H9 (cell line): ENCODE measurements at regions not wholly inside any gene's neighbourhood (a gene's known extent, or its start where the extent isn't known, plus 50 kb on each side); places are given as distances from the start of the nearest gene placed in this dataset.

Source experiments
- DNase-seq: peaks from one replicate; pipeline ENCODE4 v3.0.0-alpha.2; 2017
- H2AFZ ChIP-seq: one replicate; pipeline ENCODE4 v1.6.1; 2013; ENCODE audit warnings: mild to moderate bottlenecking, low read length, control low read depth, moderate library complexity
- H2AK5ac ChIP-seq: 2 replicates; pipeline ENCODE4 v1.6.1; 2013; ENCODE audit warnings: low read length, control low read depth, mixed read lengths; ENCODE audit not compliant: insufficient read length
- H2BK120ac ChIP-seq: one replicate; pipeline ENCODE4 v1.6.1; 2013; ENCODE audit warnings: low read depth, mild to moderate bottlenecking, low read length, control low read depth, inconsistent platforms; ENCODE audit not compliant: poor library complexity, severe bottlenecking
- H2BK12ac ChIP-seq: 2 replicates; pipeline ENCODE4 v1.6.1; 2013; ENCODE audit warnings: low read length, control low read depth, mixed read lengths, low read depth; ENCODE audit not compliant: insufficient read length
- H2BK15ac ChIP-seq: 2 replicates; pipeline ENCODE4 v1.6.1; 2013; ENCODE audit warnings: low read depth, low read length, control low read depth
- H2BK20ac ChIP-seq: one replicate; pipeline ENCODE4 v1.6.1; 2013; ENCODE audit warnings: low read depth, mild to moderate bottlenecking, low read length, control low read depth, inconsistent platforms; ENCODE audit not compliant: poor library complexity, severe bottlenecking
- H2BK5ac ChIP-seq: 2 replicates; pipeline ENCODE4 v1.6.1; 2013; ENCODE audit warnings: low read length, control low read depth, mixed read lengths; ENCODE audit not compliant: insufficient read length
- H3K14ac ChIP-seq: 2 replicates; pipeline ENCODE4 v1.6.1; 2013; ENCODE audit warnings: low read length, control low read depth; ENCODE audit not compliant: insufficient read depth
- H3K18ac ChIP-seq: 2 replicates; pipeline ENCODE4 v1.6.1; 2013; ENCODE audit warnings: low read depth, mild to moderate bottlenecking, mixed read lengths, low read length, control low read depth; ENCODE audit not compliant: insufficient read length
- H3K23ac ChIP-seq: 2 replicates; pipeline ENCODE4 v1.6.1; 2013; ENCODE audit warnings: low read length, control low read depth, mixed read lengths, low read depth; ENCODE audit not compliant: insufficient read length
- H3K23me2 ChIP-seq: 2 replicates; pipeline ENCODE4 v1.6.1; 2013; ENCODE audit warnings: low read depth, mild to moderate bottlenecking, mixed read lengths, low read length, control low read depth; ENCODE audit not compliant: insufficient read length, poor library complexity, severe bottlenecking
- H3K27ac ChIP-seq: 2 replicates; pipeline ENCODE4 v1.5.1; 2013; ENCODE audit warnings: low read length, control low read depth, mixed read lengths, low read depth; ENCODE audit not compliant: insufficient read length
- H3K27me3 ChIP-seq: 2 replicates; pipeline ENCODE4 v1.6.1; 2013; ENCODE audit warnings: low read length, control low read depth, inconsistent platforms; ENCODE audit not compliant: insufficient read depth
- H3K4ac ChIP-seq: 2 replicates; pipeline ENCODE4 v1.6.1; 2013; ENCODE audit warnings: low read depth, mild to moderate bottlenecking, control low read depth, inconsistent platforms, low read length, moderate library complexity
- H3K4me1 ChIP-seq: 2 replicates; pipeline ENCODE4 v1.6.1; 2013; ENCODE audit warnings: low read length, control low read depth, inconsistent platforms; ENCODE audit not compliant: insufficient read depth
- H3K4me2 ChIP-seq: 2 replicates; pipeline ENCODE4 v1.6.1; 2013; ENCODE audit warnings: low read length, control low read depth, mixed read lengths; ENCODE audit not compliant: insufficient read length, insufficient read depth
- H3K56ac ChIP-seq: 2 replicates; pipeline ENCODE4 v1.6.1; 2013; ENCODE audit warnings: low read depth, mild to moderate bottlenecking, mixed read lengths, low read length, control low read depth; ENCODE audit not compliant: insufficient read length
- H3K79me1 ChIP-seq: 2 replicates; pipeline ENCODE4 v1.6.1; 2013; ENCODE audit warnings: low read depth, mild to moderate bottlenecking, moderate library complexity, low read length, control low read depth, inconsistent platforms; ENCODE audit not compliant: insufficient read depth, poor library complexity, severe bottlenecking
- H3K79me2 ChIP-seq: 2 replicates; pipeline ENCODE4 v1.6.1; 2013; ENCODE audit warnings: low read length, control low read depth, inconsistent platforms; ENCODE audit not compliant: insufficient read depth
- H3K9ac ChIP-seq: 2 replicates; pipeline ENCODE4 v1.6.1; 2013; ENCODE audit warnings: low read length, control low read depth, mixed read lengths; ENCODE audit not compliant: insufficient read length; ENCODE audit errors: extremely low read depth
- H3K9me3 ChIP-seq: one replicate; pipeline ENCODE4 v1.6.1; 2013; ENCODE audit warnings: low read depth, low read length, inconsistent platforms; ENCODE audit not compliant: control insufficient read depth
- H3T11ph ChIP-seq: one replicate; pipeline ENCODE4 v1.6.1; 2013; ENCODE audit warnings: mild to moderate bottlenecking, low read length, control low read depth, inconsistent platforms
- H4K20me1 ChIP-seq: one replicate; pipeline ENCODE4 v1.6.1; 2013; ENCODE audit not compliant: control insufficient read depth, insufficient read length, insufficient read depth
- H4K5ac ChIP-seq: 2 replicates; pipeline ENCODE4 v1.6.1; 2013; ENCODE audit warnings: low read depth, mild to moderate bottlenecking, mixed read lengths, low read length, control low read depth; ENCODE audit not compliant: insufficient read length
- H4K8ac ChIP-seq: replicated peaks from 2 replicates; pipeline ENCODE4 v1.6.1; 2013; ENCODE audit warnings: low read length, control low read depth, mixed read lengths, low read depth; ENCODE audit not compliant: insufficient read length
- H4K91ac ChIP-seq: 2 replicates; pipeline ENCODE4 v1.6.1; 2013; ENCODE audit warnings: low read depth, mild to moderate bottlenecking, moderate library complexity, mixed read lengths, low read length, control low read depth; ENCODE audit not compliant: insufficient read length
- H3K27ac Mint-ChIP-seq, 3 experiments: 2 replicates in 2 of 3; 3 replicates in 1 of 3; pipeline ENCODE4 v1.8.0; 2020 to 2021; ENCODE audit warnings: mixed read lengths in 3 of 3, mild to moderate bottlenecking in 1 of 3, moderate library complexity in 1 of 3
- H3K27me3 Mint-ChIP-seq: 2 replicates; pipeline ENCODE4 v1.8.0; 2021; ENCODE audit warnings: low read depth, mild to moderate bottlenecking, moderate library complexity, mixed read lengths
- H3K36me3 Mint-ChIP-seq, 3 experiments: 2 replicates in 2 of 3; 3 replicates in 1 of 3; pipeline ENCODE4 v1.8.0; 2020 to 2021; ENCODE audit warnings: low read depth in 3 of 3, mixed read lengths in 3 of 3; ENCODE audit not compliant: insufficient read depth in 1 of 3
- H3K4me1 Mint-ChIP-seq, 2 experiments: 2 replicates each; pipeline ENCODE4 v1.8.0; 2020; ENCODE audit warnings: mixed read lengths in 2 of 2
- H3K4me3 Mint-ChIP-seq, 2 experiments: 2 replicates in 1 of 2; 3 replicates in 1 of 2; pipeline ENCODE4 v1.8.0; 2020 to 2021; ENCODE audit warnings: mild to moderate bottlenecking in 2 of 2, mixed read lengths in 2 of 2, moderate library complexity in 1 of 2
- H3K9me3 Mint-ChIP-seq, 2 experiments: 2 replicates in 1 of 2; 3 replicates in 1 of 2; pipeline ENCODE4 v1.8.0; 2020; ENCODE audit warnings: mild to moderate bottlenecking in 2 of 2, mixed read lengths in 2 of 2, moderate library complexity in 1 of 2
- CTCF ChIP-seq: fragments of 200-600 bp; sonication (generic); conservative IDR thresholded peaks from 3 replicates; pipeline ENCODE4 v1.8.0; 2021; ENCODE audit warnings: antibody characterized with exemption, mild to moderate bottlenecking
- WGBS: extraction: QIAGEN DNeasy Blood & Tissue Kit; methylation state at CpG from one replicate; pipeline ENCODE4 v1.1.7; 2013; ENCODE audit warnings: missing lambda C conversion rate, low lambda C conversion rate, mixed read lengths; ENCODE audit not compliant: insufficient read length; ENCODE audit errors: extremely low coverage; 5-methylcytosine and 5-hydroxymethylcytosine counted together

GRCh38 chr20:60117065-60117464 is 158.8 kb downstream of the CDH26 start:
- H4K5ac ChIP-seq, result no peak overlapping the region
- no peak overlapping the region for H3K14ac ChIP-seq
- no peak overlapping the region for H3T11ph ChIP-seq
- H3K23me2 ChIP-seq, result no peaks in the 10 kb centered on the region
- no peak overlapping the region for H3K9ac ChIP-seq
- H2BK12ac ChIP-seq, result no peak overlapping the region
- no peaks in the 10 kb centered on the region for H3K9me3 ChIP-seq
- WGBS, result no CpG with 5 or more reads among the region's 7 CpGs
- H3K27ac Mint-ChIP-seq, result no peak overlapping the region
- no peaks in the 10 kb centered on the region; the same call in 1 of the 2 replicates for H3K27me3 ChIP-seq
- no peaks in the 10 kb centered on the region for H4K20me1 ChIP-seq
- H3K27me3 Mint-ChIP-seq, result peaks cover 75% of the 10 kb centered on the region
- H3K4ac ChIP-seq, result no peak overlapping the region
- H3K4me2 ChIP-seq, result no peak overlapping the region
- no peak overlapping the region for H2BK5ac ChIP-seq
- H2AK5ac ChIP-seq, result no peak overlapping the region
- H3K36me3 Mint-ChIP-seq, result no peaks in the 10 kb centered on the region
- H4K8ac ChIP-seq, result no peak overlapping the region
- no peaks in the 10 kb centered on the region for H3K79me1 ChIP-seq
- TF ChIP-seq CTCF, result no peak
- H4K91ac ChIP-seq, result no peak overlapping the region
- no peak overlapping the region for H3K23ac ChIP-seq
- H3K18ac ChIP-seq, result no peak overlapping the region
- H3K4me3 Mint-ChIP-seq, result no peak overlapping the region
- no peak overlapping the region for H3K27ac ChIP-seq
- no peaks in the 10 kb centered on the region for H3K4me1 Mint-ChIP-seq
- no peak overlapping the region for H2BK20ac ChIP-seq
- H3K56ac ChIP-seq, result no peak overlapping the region
- H2AFZ ChIP-seq, result no peak overlapping the region
- no peak for DNase-seq
- no peaks in the 10 kb centered on the region for H3K79me2 ChIP-seq
- no peaks in the 10 kb centered on the region for H3K4me1 ChIP-seq
- no peak overlapping the region for H2BK120ac ChIP-seq
- H3K9me3 Mint-ChIP-seq, result no peaks in the 10 kb centered on the region
- no peak overlapping the region for H2BK15ac ChIP-seq
